ENCODE measurements at regions not wholly inside any gene's neighbourhood (a gene's known extent, or its start where the extent isn't known, plus 50 kb on each side); places are given as distances from the start of the nearest gene placed in this dataset.
"Not testable (repeated sequence)": the region's sequence is repeated elsewhere in the genome, so short reads cannot be mapped to it uniquely, and the experiment has no call there.

DNA sequence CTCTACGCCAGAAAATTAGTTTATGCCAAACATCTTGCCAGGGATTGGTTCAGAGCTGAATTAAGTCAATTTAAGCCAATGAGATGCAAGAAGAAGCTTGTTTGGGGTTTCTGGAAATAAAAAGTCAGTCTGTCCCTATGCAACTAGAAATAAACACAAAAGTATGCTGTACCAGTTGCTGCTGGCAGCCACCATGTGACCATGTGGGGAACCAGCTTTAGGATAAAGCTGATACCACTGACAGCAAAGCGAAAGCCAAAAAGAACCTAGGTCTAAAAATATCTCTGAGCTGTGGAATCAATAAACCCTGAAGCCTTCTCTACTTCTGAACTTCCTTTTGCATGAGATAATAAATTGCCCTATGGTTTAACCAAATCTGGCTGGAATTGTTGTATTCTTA lies 181.8 kb upstream of the PARD3B start:
- in situ Hi-C loops (cut with HindIII; ENCODE audit: low pct_unique_long_range_greater_than_20kb, low sequenced_read_pairs) = no loop called here
- DNase-seq (ENCODE audit: low read depth, low spot score) = no peak

DNA sequence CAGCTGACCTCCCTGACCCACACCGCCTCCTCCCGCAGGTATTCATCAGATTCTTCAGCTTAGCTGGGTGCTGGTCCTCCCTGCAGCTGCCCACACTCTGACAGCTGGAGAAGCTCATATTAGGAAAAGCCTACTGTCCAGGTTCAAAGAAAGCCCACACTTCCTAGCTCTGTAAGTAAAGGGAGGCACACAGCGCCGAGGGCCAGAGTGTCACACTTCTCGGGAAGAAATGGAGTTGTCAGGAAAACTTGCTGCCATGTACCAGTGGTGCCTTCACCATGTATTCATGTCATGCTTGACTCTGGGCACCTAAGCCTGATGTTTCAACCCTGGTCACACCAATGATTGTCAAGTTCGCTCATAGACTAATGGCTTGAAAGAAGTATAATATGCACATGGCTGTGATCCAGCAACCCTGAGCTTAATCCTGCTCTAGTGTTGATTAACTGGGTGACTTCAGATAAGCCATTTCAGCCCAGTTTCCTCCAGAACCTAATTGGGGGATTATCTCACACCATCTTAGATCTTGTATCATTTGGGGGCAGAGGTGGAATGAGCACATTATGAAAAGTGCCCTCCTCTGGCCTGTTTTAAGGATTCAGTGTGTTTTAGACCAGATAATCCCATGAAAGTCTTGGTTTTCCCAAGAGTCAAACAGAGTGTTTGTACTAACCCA lies 180.3 kb upstream of the PARD3B start:
- in situ Hi-C loops (cut with HindIII; ENCODE audit: low pct_unique_long_range_greater_than_20kb, low sequenced_read_pairs) = no loop called here
- no peak for DNase-seq (ENCODE audit: low read depth, low spot score)

DNA sequence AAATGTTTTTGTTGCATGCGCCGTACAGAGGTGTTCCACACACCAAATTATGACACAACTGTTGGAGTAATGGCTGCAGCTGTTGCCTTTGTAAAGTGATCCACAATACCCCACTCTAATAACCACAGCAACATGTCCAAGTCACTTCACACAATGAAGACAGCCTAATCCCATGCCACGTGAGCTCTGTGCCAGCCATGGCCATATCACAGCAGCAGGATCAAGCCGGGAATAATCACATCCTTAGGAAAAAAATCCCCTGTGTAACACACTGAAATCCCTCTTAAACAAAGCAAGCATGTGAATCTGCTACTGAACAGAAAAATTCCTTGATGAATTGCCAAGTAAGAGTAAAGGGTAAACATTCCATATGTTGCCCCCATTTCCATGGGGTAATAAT lies 179.5 kb upstream of the PARD3B start:
- no peak for DNase-seq (ENCODE audit: low read depth, low spot score)

DNA sequence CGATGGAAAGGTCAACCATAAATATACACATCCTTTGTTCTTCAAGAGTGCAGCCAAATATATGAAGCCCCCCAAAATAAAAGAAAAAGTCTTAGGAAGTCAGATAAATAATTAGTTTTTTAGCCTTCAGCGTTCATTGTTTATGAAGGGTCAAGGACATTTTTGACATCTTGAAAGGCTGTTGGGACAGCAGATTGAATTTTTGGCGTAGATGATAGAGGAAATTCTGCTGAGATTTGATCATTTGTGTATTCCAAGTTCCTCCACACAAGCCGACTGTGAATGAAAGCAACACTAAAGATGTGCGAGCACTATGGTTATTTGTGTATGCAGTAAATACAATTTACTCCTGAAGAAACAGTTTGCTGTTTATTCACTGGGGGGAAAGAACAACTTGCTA lies 177.8 kb upstream of the PARD3B start:
- in situ Hi-C loops (cut with HindIII; ENCODE audit: low pct_unique_long_range_greater_than_20kb, low sequenced_read_pairs) = no loop called here
- no peak for DNase-seq (ENCODE audit: low read depth, low spot score)

More for the DNA sequence above, 179.5 kb upstream of the PARD3B start:
- in situ Hi-C loops (cut with HindIII; ENCODE audit: low pct_unique_long_range_greater_than_20kb, low sequenced_read_pairs) = no loop called here

DNA sequence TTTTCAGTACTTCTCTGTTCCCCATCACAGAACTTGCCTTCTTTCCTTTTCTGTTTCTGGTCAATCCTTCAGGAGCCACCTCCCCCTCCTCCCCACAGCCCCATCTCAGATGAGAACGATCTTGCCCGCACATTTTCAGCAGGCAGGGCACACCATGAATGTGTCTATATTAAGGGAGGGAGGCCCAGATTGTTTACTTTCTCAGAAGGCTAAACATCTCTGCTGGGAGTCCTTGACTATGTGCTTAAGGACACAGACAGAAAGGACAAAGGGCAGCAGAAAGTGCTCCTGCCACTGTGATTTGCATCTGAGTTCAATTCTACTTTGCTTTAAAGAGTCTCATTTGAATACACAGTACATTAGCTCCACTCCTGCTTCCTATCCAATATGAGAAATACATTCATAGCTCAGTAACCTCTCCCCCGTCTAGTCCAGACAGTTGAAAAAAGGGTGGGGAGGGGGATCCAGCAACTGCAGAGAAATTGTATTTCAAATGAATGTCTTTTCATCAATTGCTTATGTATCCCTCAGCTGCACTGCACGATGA lies 175.0 kb upstream of the PARD3B start:
- no peak for DNase-seq (ENCODE audit: low read depth, low spot score)
- in situ Hi-C loops (cut with HindIII; ENCODE audit: low pct_unique_long_range_greater_than_20kb, low sequenced_read_pairs) = no loop called here

DNA sequence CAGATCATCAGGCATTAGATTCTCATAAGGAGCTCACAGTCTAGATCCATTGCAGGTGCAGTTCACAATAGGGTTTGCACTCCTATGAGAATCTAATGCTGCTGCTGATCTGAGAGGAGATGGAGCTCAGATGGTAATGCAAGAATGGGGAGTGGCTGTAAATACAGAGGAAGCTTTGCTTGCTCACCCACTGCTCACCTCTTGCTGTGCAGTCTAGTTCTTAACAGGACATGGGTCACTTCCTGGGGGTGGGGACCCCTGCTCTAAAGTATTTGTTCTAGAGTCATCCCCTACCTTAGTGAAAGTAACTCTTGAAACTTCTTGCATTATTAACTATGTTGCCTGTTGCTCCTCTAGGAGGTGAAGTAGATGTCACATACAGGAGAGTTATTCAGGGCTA lies 171.3 kb upstream of the PARD3B start:
- DNase-seq (ENCODE audit: low read depth, low spot score) = no peak
- in situ Hi-C loops (cut with HindIII; ENCODE audit: low pct_unique_long_range_greater_than_20kb, low sequenced_read_pairs) = no loop called here

DNA sequence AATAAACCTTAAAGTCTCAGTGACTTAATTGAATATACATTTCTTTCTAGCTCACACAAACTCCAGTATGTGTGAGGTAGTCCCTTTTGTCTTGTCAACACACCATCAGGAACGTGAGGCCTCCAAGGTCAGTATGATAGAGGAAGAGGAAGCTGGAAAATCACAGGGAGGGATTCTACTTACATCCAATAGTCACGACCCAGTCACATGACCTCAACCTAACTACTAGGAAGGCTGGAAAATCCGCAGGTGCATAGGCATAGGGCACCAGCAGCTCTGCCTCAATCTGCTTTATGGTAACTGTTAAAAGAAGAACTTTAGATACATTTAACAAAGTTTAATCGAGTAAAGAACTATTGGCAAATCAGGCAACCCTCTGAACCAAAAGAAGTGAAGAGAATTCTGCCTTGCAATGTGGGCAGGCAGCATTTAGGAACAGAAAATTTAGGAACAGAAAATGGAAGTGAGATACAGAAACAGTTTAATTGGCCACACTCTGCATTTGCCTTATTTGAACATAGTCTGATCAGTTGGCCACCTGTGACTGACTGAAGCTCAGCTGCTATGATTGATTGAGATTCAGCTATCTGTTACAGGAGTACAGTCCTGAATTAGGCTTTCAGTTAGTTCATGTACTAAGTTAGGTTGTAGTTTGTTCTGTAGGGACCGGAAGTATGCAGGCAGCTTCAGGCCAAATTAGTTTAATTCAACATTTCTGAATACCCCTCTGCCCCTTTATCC lies 165.0 kb upstream of the PARD3B start:
- no peak for DNase-seq (ENCODE audit: low read depth, low spot score)
- in situ Hi-C loops (cut with HindIII; ENCODE audit: low pct_unique_long_range_greater_than_20kb, low sequenced_read_pairs) = no loop called here

DNA sequence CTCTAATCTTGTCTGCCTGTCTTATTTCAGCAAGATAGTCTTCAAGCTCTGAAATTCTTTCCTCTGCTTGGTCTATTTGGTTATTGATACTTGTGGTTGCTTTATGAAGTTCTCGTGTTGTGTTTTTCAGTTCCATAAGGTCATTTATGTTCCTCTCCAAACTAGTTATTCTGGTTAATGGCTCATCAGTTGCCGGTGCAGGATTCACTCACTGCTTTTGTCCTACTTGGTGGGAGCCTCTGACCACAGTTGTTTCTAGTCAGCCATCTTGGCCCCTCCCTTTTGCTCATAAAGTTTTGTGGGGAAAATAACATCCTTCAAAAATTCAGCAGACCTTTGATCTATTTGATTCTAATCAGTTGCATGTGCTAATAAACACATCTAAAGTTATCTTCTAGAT lies 158.6 kb upstream of the PARD3B start:
- in situ Hi-C loops (cut with HindIII; ENCODE audit: low pct_unique_long_range_greater_than_20kb, low sequenced_read_pairs) = no loop called here
- no peak for DNase-seq (ENCODE audit: low read depth, low spot score)

DNA sequence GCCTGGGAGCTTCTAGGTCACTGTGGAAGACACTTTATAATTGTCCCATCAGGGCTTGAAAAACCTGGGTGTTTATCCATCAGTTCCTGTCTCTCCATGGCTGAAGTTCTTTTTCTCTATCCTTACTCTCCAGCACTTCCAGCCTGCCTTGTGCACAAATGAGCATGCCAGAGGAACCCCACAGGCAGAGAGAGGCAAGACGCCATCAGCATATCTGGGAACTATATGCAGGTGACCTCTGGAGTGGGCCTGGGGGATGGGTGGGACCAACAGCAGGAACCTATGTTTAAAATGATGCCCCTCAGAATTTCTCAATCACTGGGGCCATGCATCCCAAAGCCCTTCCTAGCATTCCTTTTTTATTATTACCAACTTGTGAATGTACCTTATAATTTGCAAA lies 156.2 kb upstream of the PARD3B start:
- no peak for DNase-seq (ENCODE audit: low read depth, low spot score)
- in situ Hi-C loops (cut with HindIII; ENCODE audit: low pct_unique_long_range_greater_than_20kb, low sequenced_read_pairs) = no loop called here

DNA sequence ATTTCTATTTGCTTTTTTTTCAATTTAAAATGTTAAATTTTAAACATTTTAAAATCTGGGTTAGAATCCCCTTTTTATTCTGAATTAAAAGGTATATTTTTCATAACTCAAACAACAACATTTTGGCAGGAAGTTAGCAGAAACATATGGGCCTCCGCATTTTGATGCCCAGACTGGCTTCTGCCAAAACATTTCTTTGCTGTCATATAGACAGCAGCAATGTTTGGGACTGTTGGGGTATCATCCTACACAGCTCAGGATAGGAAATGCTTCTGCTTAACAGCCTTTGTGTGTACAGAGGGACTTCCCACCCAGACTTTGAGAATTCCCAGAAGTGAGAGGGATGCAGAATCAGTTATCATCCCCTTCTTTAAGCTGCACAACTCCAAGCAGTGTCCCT lies 155.4 kb upstream of the PARD3B start:
- DNase-seq (ENCODE audit: low read depth, low spot score) = no peak
- in situ Hi-C loops (cut with HindIII; ENCODE audit: low pct_unique_long_range_greater_than_20kb, low sequenced_read_pairs) = no loop called here

DNA sequence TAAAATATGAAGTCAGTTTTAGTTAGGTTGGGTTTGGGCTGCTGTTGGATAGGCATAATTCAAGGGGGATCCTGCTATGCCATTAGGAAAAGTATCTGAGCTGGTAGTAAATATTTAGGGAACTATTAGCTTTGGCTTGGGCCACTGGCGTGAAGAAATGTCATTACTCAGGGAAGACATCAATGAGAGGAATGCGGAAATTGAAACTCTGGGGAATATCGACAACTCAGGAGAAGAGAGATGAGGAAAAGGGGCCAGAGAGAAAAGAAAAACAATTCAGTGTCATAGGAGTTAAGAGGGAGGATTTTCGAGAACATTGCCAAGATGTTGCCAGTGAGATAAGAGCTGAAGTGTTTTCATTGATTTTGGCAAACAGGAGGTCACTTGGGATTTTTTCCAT lies 149.7 kb upstream of the PARD3B start:
- in situ Hi-C loops (cut with HindIII; ENCODE audit: low pct_unique_long_range_greater_than_20kb, low sequenced_read_pairs) = no loop called here
- no peak for DNase-seq (ENCODE audit: low read depth, low spot score)

DNA sequence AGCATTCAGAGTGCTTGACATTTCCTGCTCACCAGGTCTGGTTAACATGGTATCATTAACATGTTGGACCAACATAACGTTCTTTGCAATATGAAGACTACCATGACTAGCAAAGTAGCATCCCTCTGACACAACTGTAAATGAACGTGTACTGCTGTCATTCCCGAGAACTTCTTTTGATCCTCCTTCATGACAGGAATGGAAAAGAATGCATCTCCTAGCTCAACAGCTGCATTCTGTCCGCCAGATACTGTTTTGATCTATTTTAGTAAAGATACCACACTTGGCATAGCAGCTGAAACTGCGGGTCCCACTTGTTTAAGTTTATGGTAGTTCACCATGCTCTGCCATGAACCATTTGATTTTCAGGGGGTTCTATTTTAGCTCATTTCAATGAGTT lies 144.2 kb upstream of the PARD3B start:
- in situ Hi-C loops (cut with HindIII; ENCODE audit: low pct_unique_long_range_greater_than_20kb, low sequenced_read_pairs) = no loop called here
- DNase-seq (ENCODE audit: low read depth, low spot score) = no peak

DNA sequence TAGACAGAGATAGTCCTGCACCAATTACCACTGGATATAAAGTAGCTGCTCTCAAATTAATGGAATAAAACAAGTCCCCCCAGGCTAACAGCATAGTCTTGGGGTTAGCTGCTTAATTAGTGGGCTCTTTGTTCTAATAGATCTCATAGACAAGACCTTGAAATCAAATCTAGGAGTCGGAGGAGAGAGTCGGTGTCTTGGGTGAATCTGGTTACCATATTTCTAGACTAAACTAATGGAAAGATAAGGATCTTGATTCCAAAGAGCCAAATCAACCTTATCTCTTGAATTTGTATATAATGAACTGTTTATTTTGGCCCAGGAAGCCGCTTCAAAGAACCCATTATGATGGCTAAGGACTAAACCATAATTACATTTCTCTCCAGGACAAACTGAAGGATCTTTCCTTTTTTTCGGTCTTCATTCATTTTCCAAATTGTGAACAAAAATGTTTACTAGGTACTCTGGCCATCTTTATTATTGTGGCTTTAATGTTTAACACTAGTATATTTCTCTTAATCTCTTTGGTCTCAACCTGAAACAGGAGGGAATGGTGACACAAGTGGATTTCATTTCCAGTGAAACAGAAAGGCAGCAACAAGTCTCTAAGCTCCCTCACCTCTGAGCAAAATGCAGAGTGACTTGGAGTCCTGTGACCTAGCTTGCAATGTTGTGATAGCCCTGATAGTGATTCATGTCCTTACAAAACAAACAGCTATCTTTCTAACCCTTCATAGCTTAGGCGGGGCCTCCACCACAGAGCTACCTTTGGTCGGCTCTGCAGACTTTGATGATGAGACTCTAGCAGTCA lies 137.9 kb upstream of the PARD3B start:
- in situ Hi-C loops (cut with HindIII; ENCODE audit: low pct_unique_long_range_greater_than_20kb, low sequenced_read_pairs) = no loop called here
- DNase-seq (ENCODE audit: low read depth, low spot score) = peak; percentile 1

DNA sequence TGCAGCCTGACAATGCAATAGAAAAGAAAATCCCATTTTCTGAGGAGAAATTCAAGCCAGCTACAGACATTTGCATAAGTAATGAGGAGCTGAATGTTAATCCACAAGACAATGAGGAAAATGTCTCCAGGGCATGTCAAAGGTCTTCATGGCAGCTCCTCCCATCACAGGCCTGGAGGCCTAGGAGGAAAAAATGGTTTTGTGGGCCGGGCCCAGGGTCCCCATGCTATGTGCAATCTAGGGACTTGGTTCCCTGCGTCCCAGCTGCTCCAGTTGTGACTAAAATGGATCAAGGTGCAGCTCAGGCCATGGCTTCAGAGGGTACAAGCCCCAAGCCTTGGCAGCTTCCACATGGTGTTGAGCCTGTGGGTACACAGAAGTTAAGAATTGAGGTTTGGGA lies 132.5 kb upstream of the PARD3B start:
- in situ Hi-C loops (cut with HindIII; ENCODE audit: low pct_unique_long_range_greater_than_20kb, low sequenced_read_pairs); DNase-seq (ENCODE audit: low read depth, low spot score): not testable (repeated sequence)

DNA sequence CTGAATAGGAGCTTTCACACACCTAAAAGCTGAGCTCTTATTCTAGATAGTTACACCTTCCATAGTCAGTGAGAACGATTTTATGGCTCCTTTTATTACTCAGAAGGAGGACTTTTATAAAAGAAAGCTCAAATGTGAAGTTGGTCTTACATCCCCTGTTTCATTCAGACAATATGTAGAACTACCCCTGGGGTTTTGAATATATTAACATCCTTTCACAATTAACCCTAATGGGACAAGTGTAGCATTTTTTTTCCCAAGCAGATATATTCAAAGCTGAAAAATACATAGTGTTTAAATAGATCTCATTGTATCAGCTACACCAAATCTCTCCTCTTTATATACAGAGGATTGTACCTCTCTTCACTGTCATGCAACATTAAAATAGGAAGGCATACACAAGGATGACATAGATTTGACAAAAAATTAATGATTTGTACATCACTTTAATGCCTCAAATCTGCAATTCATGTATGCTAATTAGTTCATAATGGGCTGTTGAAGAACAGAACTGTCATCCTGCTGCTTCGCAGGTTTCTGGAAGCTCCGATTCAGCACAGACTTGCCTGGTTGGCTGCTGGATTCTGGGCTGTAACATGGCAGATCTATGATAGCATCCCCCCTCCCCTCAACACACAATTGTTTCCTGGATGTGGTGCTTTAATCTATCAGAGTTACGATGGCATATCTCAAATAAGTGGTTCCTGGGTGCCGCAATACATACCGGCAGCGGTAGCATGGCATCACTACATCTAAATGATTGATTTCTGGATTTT lies 129.7 kb upstream of the PARD3B start:
- in situ Hi-C loops (cut with HindIII; ENCODE audit: low pct_unique_long_range_greater_than_20kb, low sequenced_read_pairs) = no loop called here
- DNase-seq (ENCODE audit: low read depth, low spot score) = no peak

DNA sequence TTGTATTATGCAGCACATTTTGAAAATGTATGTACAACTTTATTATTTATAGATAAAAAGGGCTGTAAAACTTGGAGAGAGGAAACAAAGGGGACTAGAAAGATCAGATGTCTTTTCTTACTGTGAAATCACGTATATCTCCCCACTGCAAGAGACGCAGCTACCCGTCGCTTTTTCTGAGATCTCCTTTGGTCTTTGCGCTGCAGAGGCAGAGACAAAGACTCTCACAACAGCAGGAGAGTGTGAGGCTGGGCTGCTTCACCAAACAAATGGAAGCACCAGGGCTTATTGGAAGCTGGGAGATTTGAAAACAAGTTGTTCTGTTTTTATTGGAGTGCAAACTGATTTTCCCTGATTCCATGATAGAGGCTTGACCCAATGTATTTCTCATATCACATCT lies 129.0 kb upstream of the PARD3B start:
- in situ Hi-C loops (cut with HindIII; ENCODE audit: low pct_unique_long_range_greater_than_20kb, low sequenced_read_pairs) = no loop called here
- no peak for DNase-seq (ENCODE audit: low read depth, low spot score)

DNA sequence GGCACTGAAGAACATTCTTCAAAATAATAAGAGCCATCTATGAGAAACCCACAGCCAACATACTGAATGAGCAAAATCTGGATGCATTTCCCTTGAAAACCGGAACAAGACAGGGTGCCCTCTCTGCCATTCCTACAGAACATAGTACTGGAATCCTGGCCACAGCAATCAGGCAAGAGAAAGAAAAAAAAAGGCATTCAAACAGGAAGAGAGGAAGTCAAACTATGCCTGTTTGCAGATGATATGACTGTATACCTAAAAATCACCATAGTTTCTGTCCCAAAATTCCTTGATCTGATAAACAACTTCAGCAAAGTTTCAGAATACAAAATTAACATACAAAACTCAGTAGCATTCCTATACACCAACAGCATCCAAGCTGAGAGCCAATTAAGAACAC lies 119.5 kb upstream of the PARD3B start:
- no peak for DNase-seq (ENCODE audit: low read depth, low spot score)
- in situ Hi-C loops (cut with HindIII; ENCODE audit: low pct_unique_long_range_greater_than_20kb, low sequenced_read_pairs) = no loop called here

DNA sequence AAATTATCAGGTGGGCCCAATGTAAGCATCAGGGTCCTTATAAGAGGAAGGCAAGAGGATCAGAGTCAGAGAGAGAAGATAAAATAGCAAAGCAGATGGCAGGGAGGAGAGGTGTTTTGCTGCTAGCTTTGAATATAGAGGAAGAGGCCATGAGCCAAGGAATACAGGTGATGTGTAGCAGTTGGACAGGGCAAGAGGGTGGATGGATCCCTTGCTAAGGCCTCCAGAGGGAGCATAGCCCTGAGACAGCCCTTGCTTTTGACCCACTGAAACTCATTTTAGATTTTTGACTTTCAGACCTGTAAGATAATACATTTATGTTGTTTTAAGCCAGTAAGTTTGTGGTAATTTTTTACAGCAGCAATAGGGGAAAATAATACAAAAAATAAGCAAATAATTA lies 116.6 kb upstream of the PARD3B start:
- no peak for DNase-seq (ENCODE audit: low read depth, low spot score)
- in situ Hi-C loops (cut with HindIII; ENCODE audit: low pct_unique_long_range_greater_than_20kb, low sequenced_read_pairs) = no loop called here
